ENCODE measurements at regions not wholly inside any gene's neighbourhood (a gene's known extent, or its start where the extent isn't known, plus 50 kb on each side); places are given as distances from the start of the nearest gene placed in this dataset.

GRCh38 chr9:88320748-88321415 is 67.4 kb upstream of the SPIN1 start:
- Histone ChIP-seq H3K4me1 (no peaks in the 10 kb centered on the region), H3K36me3 (no peaks in the 10 kb centered on the region), H3K4me3 (no peak overlapping the region), H3K9me3 (no peaks in the 10 kb centered on the region), H3K27ac (no peak overlapping the region), H3K27me3 (no peaks in the 10 kb centered on the region)
- intact Hi-C loops (cut with DNase I; ENCODE audit: low total_unique reads), result no loop called here
- ATAC-seq (no peak), DNase-seq (no peak)
- TF ChIP-seq CTCF (IDR thresholded peaks at IDR 0.05 in 4 of 5, conservative IDR thresholded peaks at IDR 0.05 in 1 of 5) (no peak), POLR2A (IDR thresholded peaks at IDR 0.05) (no peak)
- in situ Hi-C loops (cut with MboI; ENCODE audit: low sequenced_read_pairs in 4 of 4), result no loop called here

- DNase-seq (no peak), ATAC-seq (no peak)
- H3K4me3 ChIP-seq, result no peak overlapping the region
- in situ Hi-C loops (cut with MboI; ENCODE audit: low sequenced_read_pairs in 4 of 4) (no loop called here), intact Hi-C loops (cut with DNase I; ENCODE audit: low total_unique reads) (no loop called here)
- no peaks in the 10 kb centered on the region for H3K36me3 ChIP-seq
- no peak for TF ChIP-seq CTCF (IDR thresholded peaks at IDR 0.05 in 4 of 5, conservative IDR thresholded peaks at IDR 0.05 in 1 of 5)
- H3K27ac ChIP-seq, result no peak overlapping the region
- no peaks in the 10 kb centered on the region for H3K27me3 ChIP-seq
- no peaks in the 10 kb centered on the region for H3K4me1 ChIP-seq
- no peaks in the 10 kb centered on the region for H3K9me3 ChIP-seq
Measured at GRCh38 chr9:88319936-88320747, 68.1 kb upstream of the SPIN1 start.

GRCh38 chr9:88313364-88314220 is 74.7 kb upstream of the SPIN1 start:
- Histone ChIP-seq H3K27me3 (no peaks in the 10 kb centered on the region), H3K27ac (no peak overlapping the region), H3K36me3 (no peaks in the 10 kb centered on the region), H3K4me1 (no peaks in the 10 kb centered on the region), H3K4me3 (no peak overlapping the region), H3K9me3 (no peaks in the 10 kb centered on the region)
- intact Hi-C loops (cut with DNase I; ENCODE audit: low total_unique reads) (no loop called here), in situ Hi-C loops (cut with MboI; ENCODE audit: low sequenced_read_pairs in 4 of 4) (no loop called here)
- TF ChIP-seq POLR2A (IDR thresholded peaks at IDR 0.05), result no peak
- no peak for TF ChIP-seq CTCF (IDR thresholded peaks at IDR 0.05 in 4 of 5, conservative IDR thresholded peaks at IDR 0.05 in 1 of 5)
- DNase-seq (no peak), ATAC-seq (no peak)

- DNase-seq, result no peak
- intact Hi-C loops (cut with DNase I; ENCODE audit: low total_unique reads) (no loop called here), in situ Hi-C loops (cut with MboI; ENCODE audit: low sequenced_read_pairs in 4 of 4) (no loop called here)
Measured at GRCh38 chr9:88312517-88313103, 75.6 kb upstream of the SPIN1 start.

More at GRCh38 chr9:88312517-88313103, 75.6 kb upstream of the SPIN1 start:
- H3K4me3 ChIP-seq, result no peak overlapping the region
- H3K27ac ChIP-seq, result no peak overlapping the region
- no peaks in the 10 kb centered on the region for H3K36me3 ChIP-seq
- no peaks in the 10 kb centered on the region for H3K4me1 ChIP-seq
- no peak for ATAC-seq
- TF ChIP-seq CTCF (IDR thresholded peaks at IDR 0.05 in 4 of 5, conservative IDR thresholded peaks at IDR 0.05 in 1 of 5), result no peak
- TF ChIP-seq POLR2A (IDR thresholded peaks at IDR 0.05), result no peak
- H3K9me3 ChIP-seq, result no peaks in the 10 kb centered on the region
- H3K27me3 ChIP-seq, result no peaks in the 10 kb centered on the region

All from gastrocnemius medialis (tissue), 4 donors.